ENCODE measurements at regions not wholly inside any gene's neighbourhood (a gene's known extent, or its start where the extent isn't known, plus 50 kb on each side); places are given as distances from the start of the nearest gene placed in this dataset.
"Not testable (repeated sequence)": the region's sequence is repeated elsewhere in the genome, so short reads cannot be mapped to it uniquely, and the experiment has no call there.

DNA sequence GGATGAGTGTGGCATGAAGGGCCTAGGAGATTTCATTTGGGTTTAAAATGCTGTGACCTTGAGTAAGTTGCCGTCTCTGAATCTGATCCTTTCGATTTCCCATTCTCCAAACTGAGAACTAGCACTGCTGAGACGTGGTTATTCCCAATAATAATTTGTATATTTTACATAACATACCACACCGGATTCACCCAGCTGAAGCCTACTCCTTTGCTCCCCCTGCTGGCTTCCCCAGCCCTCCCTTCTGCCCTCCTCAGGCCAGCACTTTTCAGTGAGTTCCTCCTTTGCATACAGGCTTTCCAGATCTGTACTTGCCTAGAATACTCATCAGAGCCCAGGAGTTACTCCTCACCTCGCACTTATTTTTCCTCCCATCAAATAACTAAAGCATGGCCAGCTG, 255.1 kb downstream of the OR4F29 start:
- H3K36me3 ChIP-seq; H3K27ac ChIP-seq; H3K9me3 ChIP-seq (ENCODE audit: low read depth); H3K4me3 ChIP-seq; DNase-seq (ENCODE audit: low read depth in 1 of 2, low spot score in 1 of 2); H3K4me1 ChIP-seq (ENCODE audit: low read depth); H3K27me3 ChIP-seq: not testable (repeated sequence)

GRCh38 chr1:191296-192049, 260.0 kb downstream of the OR4F29 start:
- H3K27me3 ChIP-seq; H3K9me3 ChIP-seq (ENCODE audit: low read depth); H3K4me3 ChIP-seq; H3K27ac ChIP-seq; H3K36me3 ChIP-seq; H3K4me1 ChIP-seq (ENCODE audit: low read depth): not testable (repeated sequence)
- peak in 1 of 2 donors; percentile 7 for DNase-seq (ENCODE audit: low read depth in 1 of 2, low spot score in 1 of 2)

DNA sequence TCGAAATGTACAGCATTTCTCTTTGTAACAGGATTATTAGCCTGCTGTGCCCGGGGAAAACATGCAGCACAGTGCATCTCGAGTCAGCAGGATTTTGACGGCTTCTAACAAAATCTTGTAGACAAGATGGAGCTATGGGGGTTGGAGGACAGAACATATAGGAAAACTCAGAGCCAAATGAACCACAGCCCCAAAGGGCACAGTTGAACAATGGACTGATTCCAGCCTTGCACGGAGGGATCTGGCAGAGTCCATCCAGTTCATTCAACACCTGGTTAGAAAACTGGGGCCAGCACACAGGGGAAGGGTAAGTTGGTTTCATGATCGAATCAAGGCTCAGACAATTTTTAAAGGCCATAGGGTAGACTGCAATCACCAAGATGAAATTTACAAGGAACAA, 260.8 kb downstream of the OR4F29 start:
- not testable (repeated sequence) for H3K27ac ChIP-seq; H3K4me3 ChIP-seq; DNase-seq (ENCODE audit: low read depth in 1 of 2, low spot score in 1 of 2); H3K36me3 ChIP-seq; H3K4me1 ChIP-seq (ENCODE audit: low read depth); H3K27me3 ChIP-seq; H3K9me3 ChIP-seq (ENCODE audit: low read depth)

DNA sequence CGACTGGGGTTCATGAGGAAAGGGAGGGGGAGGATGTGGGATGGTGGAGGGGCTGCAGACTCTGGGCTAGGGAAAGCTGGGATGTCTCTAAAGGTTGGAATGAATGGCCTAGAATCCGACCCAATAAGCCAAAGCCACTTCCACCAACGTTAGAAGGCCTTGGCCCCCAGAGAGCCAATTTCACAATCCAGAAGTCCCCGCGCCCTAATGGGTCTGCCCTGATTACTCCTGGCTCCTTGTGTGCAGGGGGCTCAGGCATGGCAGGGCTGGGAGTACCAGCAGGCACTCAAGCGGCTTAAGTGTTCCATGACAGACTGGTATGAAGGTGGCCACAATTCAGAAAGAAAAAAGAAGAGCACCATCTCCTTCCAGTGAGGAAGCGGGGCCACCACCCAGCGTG, 261.6 kb downstream of the OR4F29 start:
- not testable (repeated sequence) for H3K4me1 ChIP-seq (ENCODE audit: low read depth); H3K36me3 ChIP-seq; H3K9me3 ChIP-seq (ENCODE audit: low read depth); H3K4me3 ChIP-seq; H3K27ac ChIP-seq; H3K27me3 ChIP-seq; DNase-seq (ENCODE audit: low read depth in 1 of 2, low spot score in 1 of 2)

DNA sequence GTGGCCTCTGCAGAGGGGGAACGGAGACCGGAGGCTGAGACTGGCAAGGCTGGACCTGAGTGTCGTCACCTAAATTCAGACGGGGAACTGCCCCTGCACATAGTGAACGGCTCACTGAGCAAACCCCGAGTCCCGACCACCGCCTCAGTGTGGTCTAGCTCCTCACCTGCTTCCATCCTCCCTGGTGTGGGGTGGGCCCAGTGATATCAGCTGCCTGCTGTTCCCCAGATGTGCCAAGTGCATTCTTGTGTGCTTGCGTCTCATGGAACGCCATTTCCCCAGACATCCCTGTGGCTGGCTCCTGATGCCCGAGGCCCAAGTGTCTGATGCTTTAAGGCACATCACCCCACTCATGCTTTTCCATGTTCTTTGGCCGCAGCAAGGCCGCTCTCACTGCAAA, 262.2 kb downstream of the OR4F29 start:
- not testable (repeated sequence) for H3K4me3 ChIP-seq; H3K4me1 ChIP-seq (ENCODE audit: low read depth); DNase-seq (ENCODE audit: low read depth in 1 of 2, low spot score in 1 of 2); H3K27ac ChIP-seq; H3K27me3 ChIP-seq; H3K36me3 ChIP-seq; H3K9me3 ChIP-seq (ENCODE audit: low read depth)

- H3K4me1 ChIP-seq (ENCODE audit: low read depth); H3K27me3 ChIP-seq; DNase-seq (ENCODE audit: low read depth in 1 of 2, low spot score in 1 of 2); H3K27ac ChIP-seq; H3K4me3 ChIP-seq; H3K9me3 ChIP-seq (ENCODE audit: low read depth); H3K36me3 ChIP-seq: not testable (repeated sequence)
Observed at GRCh38 chr1:187298-187697, 264.2 kb downstream of the OR4F29 start.

- H3K4me3 ChIP-seq; H3K9me3 ChIP-seq (ENCODE audit: low read depth); H3K27me3 ChIP-seq; H3K27ac ChIP-seq; DNase-seq (ENCODE audit: low read depth in 1 of 2, low spot score in 1 of 2); H3K36me3 ChIP-seq; H3K4me1 ChIP-seq (ENCODE audit: low read depth): not testable (repeated sequence)
Observed at GRCh38 chr1:186691-187131, 264.8 kb downstream of the OR4F29 start.

DNA sequence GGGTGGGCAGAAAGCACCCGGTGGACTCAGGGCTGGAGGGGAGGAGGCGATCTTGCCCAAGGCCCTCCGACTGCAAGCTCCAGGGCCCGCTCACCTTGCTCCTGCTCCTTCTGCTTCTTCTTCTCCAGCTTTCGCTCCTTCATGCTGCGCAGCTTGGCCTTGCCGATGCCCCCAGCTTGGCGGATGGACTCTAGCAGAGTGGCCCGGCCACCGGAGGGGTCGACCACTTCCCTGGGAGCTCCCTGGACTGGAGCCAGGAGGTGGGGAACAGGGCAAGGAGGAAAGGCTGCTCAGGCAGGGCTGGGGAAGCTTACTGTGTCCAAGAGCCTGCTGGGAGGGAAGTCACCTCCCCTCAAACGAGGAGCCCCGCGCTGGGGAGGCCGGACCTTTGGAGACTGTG, 265.3 kb downstream of the OR4F29 start:
- H3K36me3 ChIP-seq; H3K9me3 ChIP-seq (ENCODE audit: low read depth); H3K27me3 ChIP-seq; H3K4me1 ChIP-seq (ENCODE audit: low read depth); DNase-seq (ENCODE audit: low read depth in 1 of 2, low spot score in 1 of 2); H3K4me3 ChIP-seq; H3K27ac ChIP-seq: not testable (repeated sequence)

- not testable (repeated sequence) for H3K27ac ChIP-seq; H3K4me3 ChIP-seq; H3K36me3 ChIP-seq; H3K4me1 ChIP-seq (ENCODE audit: low read depth); H3K27me3 ChIP-seq; H3K9me3 ChIP-seq (ENCODE audit: low read depth); DNase-seq (ENCODE audit: low read depth in 1 of 2, low spot score in 1 of 2)
Observed at GRCh38 chr1:185526-185925, 266.0 kb downstream of the OR4F29 start.

GRCh38 chr1:184336-184686, 267.2 kb downstream of the OR4F29 start:
- not testable (repeated sequence) for H3K27me3 ChIP-seq; DNase-seq (ENCODE audit: low read depth in 1 of 2, low spot score in 1 of 2); H3K4me3 ChIP-seq; H3K27ac ChIP-seq; H3K36me3 ChIP-seq; H3K9me3 ChIP-seq (ENCODE audit: low read depth); H3K4me1 ChIP-seq (ENCODE audit: low read depth)

DNA sequence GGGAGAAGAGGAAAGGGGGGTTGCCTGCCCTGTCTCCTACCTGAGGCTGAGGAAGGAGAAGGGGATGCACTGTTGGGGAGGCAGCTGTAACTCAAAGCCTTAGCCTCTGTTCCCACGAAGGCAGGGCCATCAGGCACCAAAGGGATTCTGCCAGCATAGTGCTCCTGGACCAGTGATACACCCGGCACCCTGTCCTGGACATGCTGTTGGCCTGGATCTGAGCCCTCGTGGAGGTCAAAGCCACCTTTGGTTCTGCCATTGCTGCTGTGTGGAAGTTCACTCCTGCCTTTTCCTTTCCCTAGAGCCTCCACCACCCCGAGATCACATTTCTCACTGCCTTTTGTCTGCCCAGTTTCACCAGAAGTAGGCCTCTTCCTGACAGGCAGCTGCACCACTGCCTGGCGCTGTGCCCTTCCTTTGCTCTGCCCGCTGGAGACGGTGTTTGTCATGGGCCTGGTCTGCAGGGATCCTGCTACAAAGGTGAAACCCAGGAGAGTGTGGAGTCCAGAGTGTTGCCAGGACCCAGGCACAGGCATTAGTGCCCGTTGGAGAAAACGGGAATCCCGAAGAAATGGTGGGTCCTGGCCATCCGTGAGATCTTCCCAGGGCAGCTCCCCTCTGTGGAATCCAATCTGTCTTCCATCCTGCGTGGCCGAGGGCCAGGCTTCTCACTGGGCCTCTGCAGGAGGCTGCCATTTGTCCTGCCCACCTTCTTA, 267.7 kb downstream of the OR4F29 start:
- H3K36me3 ChIP-seq; H3K27me3 ChIP-seq; H3K4me3 ChIP-seq; H3K27ac ChIP-seq; H3K4me1 ChIP-seq (ENCODE audit: low read depth); H3K9me3 ChIP-seq (ENCODE audit: low read depth); DNase-seq (ENCODE audit: low read depth in 1 of 2, low spot score in 1 of 2): not testable (repeated sequence)

DNA sequence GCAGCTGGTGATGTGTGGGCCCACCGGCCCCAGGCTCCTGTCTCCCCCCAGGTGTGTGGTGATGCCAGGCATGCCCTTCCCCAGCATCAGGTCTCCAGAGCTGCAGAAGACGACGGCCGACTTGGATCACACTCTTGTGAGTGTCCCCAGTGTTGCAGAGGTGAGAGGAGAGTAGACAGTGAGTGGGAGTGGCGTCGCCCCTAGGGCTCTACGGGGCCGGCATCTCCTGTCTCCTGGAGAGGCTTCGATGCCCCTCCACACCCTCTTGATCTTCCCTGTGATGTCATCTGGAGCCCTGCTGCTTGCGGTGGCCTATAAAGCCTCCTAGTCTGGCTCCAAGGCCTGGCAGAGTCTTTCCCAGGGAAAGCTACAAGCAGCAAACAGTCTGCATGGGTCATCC, 268.4 kb downstream of the OR4F29 start:
- not testable (repeated sequence) for H3K9me3 ChIP-seq (ENCODE audit: low read depth); H3K27me3 ChIP-seq; H3K36me3 ChIP-seq; DNase-seq (ENCODE audit: low read depth in 1 of 2, low spot score in 1 of 2); H3K27ac ChIP-seq; H3K4me1 ChIP-seq (ENCODE audit: low read depth); H3K4me3 ChIP-seq

GRCh38 chr1:182631-183030, 268.8 kb downstream of the OR4F29 start:
- H3K4me1 ChIP-seq (ENCODE audit: low read depth); H3K27ac ChIP-seq; H3K36me3 ChIP-seq; DNase-seq (ENCODE audit: low read depth in 1 of 2, low spot score in 1 of 2); H3K9me3 ChIP-seq (ENCODE audit: low read depth); H3K27me3 ChIP-seq; H3K4me3 ChIP-seq: not testable (repeated sequence)

DNA sequence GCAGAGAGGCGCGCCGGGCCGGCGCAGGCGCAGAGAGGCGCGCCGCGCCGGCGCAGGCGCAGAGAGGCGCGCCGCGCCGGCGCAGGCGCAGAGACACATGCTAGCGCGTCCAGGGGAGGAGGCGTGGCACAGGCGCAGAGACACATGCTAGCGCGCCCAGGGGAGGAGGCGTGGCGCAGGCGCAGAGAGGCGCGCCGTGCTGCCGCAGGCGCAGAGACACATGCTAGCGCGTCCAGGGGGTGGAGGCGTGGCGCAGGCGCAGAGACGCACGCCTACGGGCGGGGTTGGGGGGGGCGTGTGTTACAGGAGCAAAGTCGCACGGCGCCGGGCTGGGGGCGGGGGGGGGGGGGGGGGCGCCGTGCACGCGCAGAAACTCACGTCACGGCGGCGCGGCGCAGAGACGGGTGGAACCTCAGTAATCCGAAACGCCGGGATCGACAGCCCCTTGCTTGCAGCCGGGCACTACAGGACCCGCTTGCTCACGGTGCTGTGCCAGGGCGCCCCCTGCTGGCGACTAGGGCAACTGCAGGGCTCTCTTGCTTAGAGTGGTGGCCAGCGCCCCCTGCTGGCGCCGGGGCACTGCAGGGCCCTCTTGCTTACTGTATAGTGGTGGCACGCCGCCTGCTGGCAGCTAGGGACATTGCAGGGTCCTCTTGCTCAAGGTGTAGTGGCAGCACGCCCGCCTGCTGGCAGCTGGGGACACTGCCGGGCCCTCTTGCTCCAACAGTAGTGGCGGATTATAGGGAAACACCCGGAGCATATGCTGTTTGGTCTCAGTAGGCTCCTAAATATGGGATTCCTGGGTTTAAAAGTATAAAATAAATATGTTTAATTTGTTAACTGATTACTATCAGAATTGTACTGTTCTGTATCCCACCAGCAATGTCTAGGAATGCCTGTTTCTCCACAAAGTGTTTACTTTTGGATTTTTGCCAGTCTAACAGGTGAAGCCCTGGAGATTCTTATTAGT, 269.9 kb downstream of the OR4F29 start:
- peak in 1 of 2 donors; percentile 73 for DNase-seq (ENCODE audit: low read depth in 1 of 2, low spot score in 1 of 2)
- H3K4me3 ChIP-seq: not testable (repeated sequence)

More for the DNA sequence above, 269.9 kb downstream of the OR4F29 start:
- H3K9me3 ChIP-seq (ENCODE audit: low read depth); H3K27me3 ChIP-seq; H3K36me3 ChIP-seq; H3K27ac ChIP-seq; H3K4me1 ChIP-seq (ENCODE audit: low read depth): not testable (repeated sequence)

All from cardiac muscle cell (in vitro differentiated cells and primary cell).